GM12891 (cell line): ENCODE measurements at regions not wholly inside any gene's neighbourhood (a gene's known extent, or its start where the extent isn't known, plus 50 kb on each side); places are given as distances from the start of the nearest gene placed in this dataset.

ENCODE experiments used
- PAX5 ChIP-seq: IDR thresholded peaks from 2 replicates; pipeline ENCODE4 v1.6.1; 2011; ENCODE audit warnings: low read length, moderate library complexity, mild to moderate bottlenecking; ENCODE audit not compliant: insufficient read depth, severe bottlenecking
- POLR2A ChIP-seq: IDR thresholded peaks from 2 replicates; pipeline ENCODE4 v1.6.1; 2011; ENCODE audit warnings: low read depth, low read length, control low read depth
- POLR2AphosphoS5 ChIP-seq: IDR thresholded peaks from 2 replicates; pipeline ENCODE4 v1.6.1; 2011; ENCODE audit warnings: low read depth, low read length, control low read depth
- POU2F2 ChIP-seq: IDR thresholded peaks from 2 replicates; pipeline ENCODE4 v1.6.1; 2011; ENCODE audit warnings: low read depth, mild to moderate bottlenecking, control low read depth, low read length, moderate library complexity
- SPI1 ChIP-seq: IDR thresholded peaks from 2 replicates; pipeline ENCODE4 v1.6.1; 2011; ENCODE audit warnings: low read depth, low read length, control low read depth
- TAF1 ChIP-seq: IDR thresholded peaks from 2 replicates; pipeline ENCODE4 v1.6.1; 2011; ENCODE audit warnings: low read depth, low read length, control low read depth

- no peak for TF ChIP-seq POLR2A
- no peak for TF ChIP-seq POLR2AphosphoS5
- TF ChIP-seq SPI1 = no peak
- no peak for TF ChIP-seq POU2F2
- TF ChIP-seq PAX5 = no peak
- TF ChIP-seq TAF1 = no peak
Observed at GRCh38 chr4:104919406-104919805, 227.3 kb upstream of the TET2 start.
